ENCODE measurements at regions not wholly inside any gene's neighbourhood (a gene's known extent, or its start where the extent isn't known, plus 50 kb on each side); places are given as distances from the start of the nearest gene placed in this dataset.
A peak's percentile ranks its signal among the peaks of the same experiment; 100 is the strongest.

DNA sequence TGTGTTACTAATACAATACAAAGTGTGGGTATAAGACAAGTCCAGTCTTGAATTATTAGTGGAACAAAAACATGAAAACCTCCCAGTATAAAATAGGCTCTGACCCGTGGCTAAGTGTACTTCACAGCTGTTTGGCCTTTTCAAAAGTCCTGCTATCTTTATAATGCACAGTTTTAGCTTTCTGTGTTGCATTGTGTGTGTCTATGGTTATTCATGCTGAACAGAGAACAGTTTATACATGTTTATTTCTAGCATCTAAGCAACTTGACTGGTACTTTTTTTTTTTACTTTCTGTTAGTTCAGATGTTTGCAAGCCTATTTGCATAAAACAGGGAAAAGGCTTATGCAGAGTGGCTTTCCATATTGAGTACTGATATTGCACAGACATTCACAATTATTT is 119.2 kb upstream of the CCN2 start:
- peaks cover 3% of the 10 kb centered on the region for H3K9me3 ChIP-seq (ENCODE audit: severe bottlenecking)
- ATAC-seq (ENCODE audit: low read depth), result no peak
- TF ChIP-seq CTCF (IDR thresholded peaks at IDR 0.05; ENCODE audit: poor library complexity, severe bottlenecking), result no peak
- H3K27ac ChIP-seq (ENCODE audit: poor library complexity, severe bottlenecking), result no peak overlapping the region
- H3K4me3 ChIP-seq (ENCODE audit: severe bottlenecking), result no peak overlapping the region
- no peaks in the 10 kb centered on the region for H3K36me3 ChIP-seq (ENCODE audit: low read depth)
- peaks cover 9% of the 10 kb centered on the region for H3K4me1 ChIP-seq (ENCODE audit: insufficient read depth, poor library complexity, severe bottlenecking)
- DNase-seq (ENCODE audit: low spot score), result no peak
- no peaks in the 10 kb centered on the region for H3K27me3 ChIP-seq (ENCODE audit: insufficient read depth, poor library complexity, severe bottlenecking)

GRCh38 chr6:132068766-132069165 is 117.6 kb upstream of the CCN2 start:
- Histone ChIP-seq H3K4me1 (ENCODE audit: insufficient read depth, poor library complexity, severe bottlenecking) (peaks cover 23% of the 10 kb centered on the region), H3K27ac (ENCODE audit: poor library complexity, severe bottlenecking) (no peak overlapping the region), H3K36me3 (ENCODE audit: low read depth) (no peaks in the 10 kb centered on the region), H3K27me3 (ENCODE audit: insufficient read depth, poor library complexity, severe bottlenecking) (no peaks in the 10 kb centered on the region), H3K9me3 (ENCODE audit: severe bottlenecking) (peaks cover 3% of the 10 kb centered on the region), H3K4me3 (ENCODE audit: severe bottlenecking) (no peak overlapping the region)
- DNase-seq (ENCODE audit: low spot score), result no peak
- no peak for TF ChIP-seq CTCF (IDR thresholded peaks at IDR 0.05; ENCODE audit: poor library complexity, severe bottlenecking)
- ATAC-seq (ENCODE audit: low read depth), result no peak

DNA sequence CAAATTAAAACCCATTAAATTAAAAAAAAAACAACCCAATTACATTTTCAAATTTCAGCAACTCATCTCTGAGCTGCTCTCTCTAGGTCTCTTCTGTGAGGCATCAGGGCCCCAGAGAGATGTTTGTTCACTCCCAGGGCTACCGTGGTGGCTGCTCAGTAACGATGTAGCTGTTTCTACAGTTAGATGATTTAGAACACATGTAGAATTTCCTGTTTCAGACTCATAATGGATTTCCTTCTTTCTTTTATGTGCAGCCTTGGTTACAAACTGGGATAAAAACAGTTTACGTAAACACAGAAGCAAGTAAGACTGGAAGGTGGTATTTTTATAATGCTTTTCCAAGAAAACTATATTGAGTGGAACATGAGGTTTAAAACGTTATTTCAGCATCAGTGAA is 116.1 kb upstream of the CCN2 start:
- DNase-seq (ENCODE audit: low spot score) (no peak), ATAC-seq (ENCODE audit: low read depth) (no peak)
- no peak for TF ChIP-seq CTCF (IDR thresholded peaks at IDR 0.05; ENCODE audit: poor library complexity, severe bottlenecking)

DNA sequence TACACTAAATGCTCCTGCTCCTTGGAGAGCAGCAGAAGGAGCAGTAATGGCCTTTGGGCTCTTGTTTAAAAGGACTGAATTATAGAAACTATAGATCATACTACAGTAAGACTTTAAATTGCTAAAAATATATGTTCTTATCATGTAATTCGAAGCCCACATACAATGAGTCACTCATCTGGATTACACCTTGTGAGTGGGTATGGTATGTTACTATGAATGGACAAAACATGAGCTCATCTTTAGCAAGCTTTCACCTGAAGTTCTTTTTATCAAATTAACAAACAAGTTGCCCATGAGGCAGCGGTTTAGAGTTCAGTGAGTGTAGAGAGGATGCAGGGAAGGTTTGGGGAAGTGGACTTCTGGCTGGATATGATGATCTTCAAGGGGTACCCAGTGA is 114.4 kb upstream of the CCN2 start:
- H3K36me3 ChIP-seq (ENCODE audit: low read depth), result no peaks in the 10 kb centered on the region
- no peak overlapping the region for H3K4me3 ChIP-seq (ENCODE audit: severe bottlenecking)
- no peak for TF ChIP-seq CTCF (IDR thresholded peaks at IDR 0.05; ENCODE audit: poor library complexity, severe bottlenecking)
- ATAC-seq (ENCODE audit: low read depth) (peak; percentile 67), DNase-seq (ENCODE audit: low spot score) (no peak)
- H3K9me3 ChIP-seq (ENCODE audit: severe bottlenecking), result peaks cover 3% of the 10 kb centered on the region
- H3K4me1 ChIP-seq (ENCODE audit: insufficient read depth, poor library complexity, severe bottlenecking), result peaks cover 37% of the 10 kb centered on the region
- peak overlapping the region; percentile 5 for H3K27ac ChIP-seq (ENCODE audit: poor library complexity, severe bottlenecking)
- no peaks in the 10 kb centered on the region for H3K27me3 ChIP-seq (ENCODE audit: insufficient read depth, poor library complexity, severe bottlenecking)

More for the DNA sequence above, 116.1 kb upstream of the CCN2 start:
- Histone ChIP-seq H3K9me3 (ENCODE audit: severe bottlenecking) (peaks cover 3% of the 10 kb centered on the region), H3K27me3 (ENCODE audit: insufficient read depth, poor library complexity, severe bottlenecking) (no peaks in the 10 kb centered on the region), H3K4me3 (ENCODE audit: severe bottlenecking) (no peak overlapping the region), H3K4me1 (ENCODE audit: insufficient read depth, poor library complexity, severe bottlenecking) (peaks cover 34% of the 10 kb centered on the region), H3K27ac (ENCODE audit: poor library complexity, severe bottlenecking) (no peak overlapping the region), H3K36me3 (ENCODE audit: low read depth) (no peaks in the 10 kb centered on the region)

GRCh38 chr6:132063738-132064137 is 112.6 kb upstream of the CCN2 start:
- DNase-seq (ENCODE audit: low spot score) (no peak), ATAC-seq (ENCODE audit: low read depth) (peak; percentile 89)
- peak overlapping the region; percentile 73 for H3K27ac ChIP-seq (ENCODE audit: poor library complexity, severe bottlenecking)
- no peaks in the 10 kb centered on the region for H3K36me3 ChIP-seq (ENCODE audit: low read depth)
- no peak for TF ChIP-seq CTCF (IDR thresholded peaks at IDR 0.05; ENCODE audit: poor library complexity, severe bottlenecking)
- peaks cover 42% of the 10 kb centered on the region for H3K4me1 ChIP-seq (ENCODE audit: insufficient read depth, poor library complexity, severe bottlenecking)
- no peaks in the 10 kb centered on the region for H3K27me3 ChIP-seq (ENCODE audit: insufficient read depth, poor library complexity, severe bottlenecking)
- H3K4me3 ChIP-seq (ENCODE audit: severe bottlenecking), result no peak overlapping the region
- no peaks in the 10 kb centered on the region for H3K9me3 ChIP-seq (ENCODE audit: severe bottlenecking)

All from RWPE2 (cell line).